Common myeloid progenitor, CD34-positive (primary cell): ENCODE measurements at regions not wholly inside any gene's neighbourhood (a gene's known extent, or its start where the extent isn't known, plus 50 kb on each side); places are given as distances from the start of the nearest gene placed in this dataset.

Source experiments
- CTCF ChIA-PET: fragments of 350-600 bp; sonication (Branson Sonifier 250); formaldehyde crosslinking; loops from one replicate; lab custom pipeline; 2021; ENCODE audit warnings: antibody characterized with exemption; lab: Charles Lee
- POLR2A ChIA-PET: fragments of 350-600 bp; sonication (Branson Sonifier 250); formaldehyde crosslinking; loops from one replicate; lab custom pipeline; 2021; ENCODE audit warnings: antibody characterized with exemption; lab: Charles Lee
- DNase-seq, 3 donors: peaks; one replicate each; pipeline versions ENCODE4 v3.0.0 to v3.0.0-alpha.2; 2013
- H3K27ac ChIP-seq, 2 experiments: 1 replicate in 1 of 2; 2 replicates in 1 of 2; pipeline ENCODE4 v1.7.0; 2013; ENCODE audit warnings: inconsistent platforms in 2 of 2, low read length in 2 of 2, mild to moderate bottlenecking in 2 of 2, low read depth in 1 of 2, moderate library complexity in 1 of 2; ENCODE audit not compliant: severe bottlenecking in 2 of 2, insufficient read depth in 1 of 2, poor library complexity in 1 of 2
- H3K27me3 ChIP-seq, 5 experiments: replicated peaks in 2 of 5; 1 replicate in 3 of 5; 2 replicates in 2 of 5; pipeline versions ENCODE4 v1.6.1 to v1.7.0; 2013; ENCODE audit warnings: low read length in 4 of 5, mild to moderate bottlenecking in 2 of 5, moderate library complexity in 2 of 5, inconsistent platforms in 1 of 5; ENCODE audit not compliant: insufficient read depth in 5 of 5, control insufficient read depth in 4 of 5
- H3K36me3 ChIP-seq, 4 experiments: 1 replicate in 2 of 4; 2 replicates in 2 of 4; pipeline versions ENCODE4 v1.6.1 to v1.7.0; 2013; ENCODE audit warnings: low read length in 3 of 4, control low read depth in 1 of 4, mild to moderate bottlenecking in 1 of 4; ENCODE audit not compliant: control insufficient read depth in 4 of 4, insufficient read depth in 4 of 4
- H3K4me1 ChIP-seq, 4 experiments: 1 replicate in 3 of 4; 2 replicates in 1 of 4; pipeline versions ENCODE4 v1.6.1 to v1.7.1; 2013; ENCODE audit warnings: low read length in 3 of 4, mild to moderate bottlenecking in 3 of 4, control low read depth in 1 of 4, inconsistent platforms in 1 of 4, moderate library complexity in 1 of 4; ENCODE audit not compliant: control insufficient read depth in 4 of 4, insufficient read depth in 4 of 4; ENCODE audit errors: control extremely low read depth in 1 of 4
- H3K4me3 ChIP-seq, 7 experiments: 1 replicate in 4 of 7; 2 replicates in 3 of 7; pipeline versions ENCODE4 v1.5.1 to v1.7.0; 2013; ENCODE audit warnings: mild to moderate bottlenecking in 7 of 7, low read length in 6 of 7, moderate library complexity in 6 of 7, inconsistent platforms in 2 of 7, low read depth in 2 of 7, control low read depth in 1 of 7; ENCODE audit not compliant: insufficient read depth in 4 of 7, control insufficient read depth in 1 of 7; ENCODE audit errors: extremely low read depth in 1 of 7
- H3K9me3 ChIP-seq, 5 experiments: 1 replicate in 4 of 5; 2 replicates in 1 of 5; pipeline versions ENCODE4 v1.6.1 to v1.7.1; 2013; ENCODE audit warnings: low read length in 4 of 5, mild to moderate bottlenecking in 2 of 5, inconsistent platforms in 1 of 5, low read depth in 1 of 5, moderate library complexity in 1 of 5; ENCODE audit not compliant: control insufficient read depth in 4 of 5, insufficient read depth in 2 of 5; ENCODE audit errors: control extremely low read depth in 1 of 5
- WGBS: methylation state at CpG from one replicate; pipeline ENCODE4 v1.1.5; 2013; ENCODE audit not compliant: insufficient coverage; 5-methylcytosine and 5-hydroxymethylcytosine counted together

DNA sequence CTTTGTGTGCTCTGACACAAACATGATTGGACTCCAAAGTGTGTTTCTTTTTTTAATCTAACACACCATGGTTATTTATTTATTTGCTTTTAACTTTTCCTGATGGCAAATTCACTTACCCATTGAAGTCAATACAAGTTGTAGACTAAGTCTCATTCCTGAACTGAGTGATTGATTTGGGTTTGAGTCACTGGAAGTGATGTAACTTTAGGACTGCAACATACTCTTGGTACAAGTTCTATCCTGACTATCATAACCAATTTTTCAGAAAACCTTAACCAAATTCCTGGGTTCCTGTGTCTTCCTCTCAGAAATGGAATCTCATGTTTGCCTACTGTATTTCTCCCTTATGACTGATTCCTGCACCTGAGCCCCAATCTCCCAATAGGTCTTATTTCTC, 590.0 kb upstream of the ROBO1 start:
- no peaks in the 10 kb centered on the region for H3K4me1 ChIP-seq
- ChIA-PET POLR2A (no interaction called here), CTCF (interaction anchor here (1.7 kb wide), 1 partner anchor 27 kb away, joined by 3 read pairs; no protein-coding TSS in a partner anchor)
- no peak overlapping the region for H3K27ac ChIP-seq
- no peaks in the 10 kb centered on the region for H3K27me3 ChIP-seq
- no peak overlapping the region for H3K4me3 ChIP-seq
- no peaks in the 10 kb centered on the region for H3K9me3 ChIP-seq
- H3K36me3 ChIP-seq: no peaks in the 10 kb centered on the region
- no peak for DNase-seq

DNA sequence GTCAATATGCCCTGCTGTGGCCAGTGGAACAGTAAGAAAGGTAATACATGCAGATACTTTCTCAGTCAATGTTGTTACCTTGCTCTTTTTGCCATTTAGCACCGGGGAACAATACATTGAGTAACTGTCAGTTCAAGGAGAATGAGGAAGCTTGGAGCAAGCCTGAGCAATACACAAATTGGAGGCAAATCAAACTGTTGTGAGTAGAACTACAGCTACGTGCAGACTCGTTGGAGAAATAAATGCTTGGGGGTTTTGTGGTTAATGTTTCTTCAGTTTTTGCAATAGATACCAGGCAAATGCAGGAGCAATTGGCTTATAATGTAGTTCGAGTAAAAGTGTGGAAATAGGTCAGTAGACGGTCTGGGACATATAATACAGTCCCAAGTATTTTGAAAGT, 587.3 kb upstream of the ROBO1 start:
- no peak overlapping the region for H3K4me3 ChIP-seq
- POLR2A ChIA-PET: no interaction called here
- 37% methylated on average over 5 of the region's 5 CpGs for WGBS
- H3K4me1 ChIP-seq: no peaks in the 10 kb centered on the region
- H3K27ac ChIP-seq: no peak overlapping the region
- H3K36me3 ChIP-seq: no peaks in the 10 kb centered on the region
- H3K9me3 ChIP-seq: no peaks in the 10 kb centered on the region
- H3K27me3 ChIP-seq: no peaks in the 10 kb centered on the region
- no peak for DNase-seq
- CTCF ChIA-PET: no interaction called here

DNA sequence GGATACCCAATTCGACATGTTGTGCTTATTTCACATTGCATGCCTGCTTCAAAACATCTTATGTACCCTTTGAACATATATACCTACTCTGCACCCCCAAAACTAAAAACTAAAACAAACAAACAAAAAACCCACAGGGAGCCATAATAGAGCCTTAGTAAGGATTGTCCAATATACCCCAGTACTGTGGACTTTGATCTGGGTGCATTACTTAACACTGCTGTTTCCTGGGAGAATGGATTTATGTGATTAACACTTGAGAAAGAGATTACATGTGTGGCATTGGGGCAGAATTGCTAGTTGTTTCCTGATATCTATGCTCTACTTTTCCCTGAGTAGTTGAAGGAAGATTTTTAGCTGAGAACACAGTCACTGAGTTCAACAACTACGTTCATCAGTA, 583.4 kb upstream of the ROBO1 start:
- no peak overlapping the region for H3K4me3 ChIP-seq
- DNase-seq: no peak
- no peaks in the 10 kb centered on the region for H3K4me1 ChIP-seq
- WGBS: no CpG with 5 or more reads among the region's 2 CpGs
- H3K36me3 ChIP-seq: no peaks in the 10 kb centered on the region
- no peaks in the 10 kb centered on the region for H3K9me3 ChIP-seq
- no peaks in the 10 kb centered on the region for H3K27me3 ChIP-seq
- ChIA-PET CTCF (no interaction called here), POLR2A (no interaction called here)
- H3K27ac ChIP-seq: no peak overlapping the region

DNA sequence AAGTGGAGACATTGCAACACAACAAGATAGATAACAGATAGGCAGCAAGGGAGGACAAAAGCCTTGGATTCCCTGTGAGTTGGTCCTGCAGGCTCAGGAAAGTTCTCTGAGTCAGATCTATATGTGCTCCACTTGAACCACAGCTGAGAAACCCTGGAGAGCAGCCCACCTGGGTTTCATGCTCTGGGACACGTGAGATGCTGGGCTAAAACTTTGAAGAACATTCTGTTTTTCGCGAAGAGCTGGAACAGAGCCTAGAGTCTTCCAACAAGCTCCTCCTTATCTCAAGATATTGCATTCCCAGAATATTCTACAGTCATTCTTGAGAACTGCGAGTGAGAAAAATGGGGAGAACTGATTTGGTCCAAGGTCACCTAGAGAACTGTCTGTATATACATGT, 583.0 kb upstream of the ROBO1 start:
- ChIA-PET CTCF (no interaction called here), POLR2A (no interaction called here)
- Histone ChIP-seq H3K9me3 (no peaks in the 10 kb centered on the region), H3K4me3 (no peak overlapping the region), H3K27me3 (no peaks in the 10 kb centered on the region), H3K27ac (no peak overlapping the region), H3K36me3 (no peaks in the 10 kb centered on the region), H3K4me1 (no peaks in the 10 kb centered on the region)
- 95% methylated on average over 3 of the region's 4 CpGs for WGBS
- no peak for DNase-seq

DNA sequence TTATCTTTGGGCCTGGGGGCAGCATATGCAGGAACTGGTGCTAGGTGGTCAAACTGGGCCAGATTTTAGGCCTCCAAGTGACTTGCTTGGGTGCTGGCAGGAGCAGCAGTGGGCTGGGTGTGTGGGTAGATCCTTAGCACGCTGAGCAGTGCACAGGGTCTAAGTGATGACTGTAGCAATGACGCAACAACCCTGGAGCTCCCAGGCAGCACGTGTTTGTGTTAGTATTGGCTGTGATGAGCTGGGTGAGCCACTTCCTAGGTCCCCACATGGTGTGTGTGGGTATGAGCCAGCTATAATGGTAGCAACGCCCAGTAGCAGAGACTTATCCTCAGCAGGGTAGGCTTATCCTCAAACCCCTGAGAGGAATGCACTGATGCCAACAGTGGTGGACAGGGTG, 570.6 kb upstream of the ROBO1 start:
- ChIA-PET POLR2A (no interaction called here), CTCF (no interaction called here)
- no peak for DNase-seq
- H3K4me3 ChIP-seq: no peak overlapping the region
- H3K27ac ChIP-seq: no peak overlapping the region
- H3K27me3 ChIP-seq: no peaks in the 10 kb centered on the region
- 93% methylated on average over 4 of the region's 4 CpGs for WGBS
- H3K9me3 ChIP-seq: no peaks in the 10 kb centered on the region
- no peaks in the 10 kb centered on the region for H3K36me3 ChIP-seq
- H3K4me1 ChIP-seq: no peaks in the 10 kb centered on the region

DNA sequence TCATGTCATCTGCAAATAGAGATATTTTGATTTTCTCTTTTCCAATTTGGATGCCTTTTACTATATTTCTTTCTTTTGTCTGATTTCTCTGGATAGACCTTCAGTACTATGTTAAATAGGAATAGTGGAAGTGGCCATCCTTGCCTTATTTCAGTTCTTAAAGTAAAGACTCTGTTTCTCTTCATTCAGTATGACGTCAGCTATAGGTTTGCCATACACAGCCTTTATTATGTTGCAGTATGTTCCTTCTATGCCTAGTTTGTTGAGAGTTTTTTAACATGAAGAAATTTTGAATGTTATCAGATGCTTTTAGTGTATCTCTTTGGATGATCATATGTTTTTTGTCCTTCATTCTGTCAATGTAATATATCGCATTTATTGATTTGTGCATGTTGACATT, 566.7 kb upstream of the ROBO1 start:
- Histone ChIP-seq H3K27ac (no peak overlapping the region), H3K9me3 (no peaks in the 10 kb centered on the region), H3K36me3 (no peaks in the 10 kb centered on the region), H3K4me1 (no peaks in the 10 kb centered on the region), H3K27me3 (no peaks in the 10 kb centered on the region), H3K4me3 (no peak overlapping the region)
- WGBS: no CpG with 5 or more reads among the region's 2 CpGs
- ChIA-PET POLR2A (no interaction called here), CTCF (no interaction called here)
- no peak for DNase-seq

DNA sequence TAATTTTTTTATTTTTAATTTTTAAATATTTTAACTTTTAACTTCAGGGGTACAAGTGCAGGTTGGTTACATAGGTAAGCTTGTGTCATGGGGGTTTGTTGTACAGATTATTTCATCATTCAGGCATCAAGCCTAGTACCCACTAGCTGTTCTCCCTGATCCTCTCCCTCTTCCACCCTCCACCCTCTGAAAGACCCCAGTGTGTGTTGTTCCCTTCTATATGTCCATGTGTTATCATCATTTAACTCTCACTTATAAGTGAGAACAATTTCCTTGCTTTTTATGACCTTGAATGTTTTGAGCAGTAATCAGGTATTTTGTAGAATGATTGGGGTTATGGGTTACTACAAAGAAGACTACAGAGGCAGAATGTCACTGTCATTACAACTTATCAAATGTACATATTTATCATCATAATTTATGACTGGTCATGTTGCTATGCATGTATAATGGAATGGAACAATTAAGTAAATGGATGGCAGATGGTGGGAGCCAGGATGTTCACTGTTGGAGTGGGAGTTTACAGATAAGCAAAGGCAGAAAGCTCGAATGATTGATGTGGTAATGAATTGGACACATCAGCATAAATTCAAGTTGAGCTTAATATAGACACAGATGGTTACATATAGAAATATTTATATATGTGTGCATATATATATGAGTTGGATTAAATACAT, 563.8 kb upstream of the ROBO1 start:
- no CpG with 5 or more reads among the region's 1 CpG for WGBS
- POLR2A ChIA-PET: no interaction called here
- no peaks in the 10 kb centered on the region for H3K36me3 ChIP-seq
- H3K4me3 ChIP-seq: no peak overlapping the region
- no peaks in the 10 kb centered on the region for H3K9me3 ChIP-seq
- no peaks in the 10 kb centered on the region for H3K4me1 ChIP-seq
- CTCF ChIA-PET: no interaction called here
- no peak for DNase-seq
- H3K27ac ChIP-seq: no peak overlapping the region
- H3K27me3 ChIP-seq: no peaks in the 10 kb centered on the region
